ENCODE measurements at regions not wholly inside any gene's neighbourhood (a gene's known extent, or its start where the extent isn't known, plus 50 kb on each side); places are given as distances from the start of the nearest gene placed in this dataset.

GRCh38 chr11:20213790-20214189, 53.5 kb upstream of the DBX1 start:
- no peak overlapping the region for H3K27ac ChIP-seq (ENCODE audit: low read length)
- H3K4me2 ChIP-seq (ENCODE audit: low read length), result no peak overlapping the region
- no peaks in the 10 kb centered on the region for H3K9me2 ChIP-seq (ENCODE audit: insufficient read depth, low read length)
- H3K36me3 ChIP-seq (ENCODE audit: insufficient read depth, low read length), result no peaks in the 10 kb centered on the region
- peaks cover 14% of the 10 kb centered on the region for H3K27me3 ChIP-seq (ENCODE audit: insufficient read depth, low read depth, low read length)
- no peaks in the 10 kb centered on the region for H4K20me1 ChIP-seq (ENCODE audit: insufficient read depth)
- H3K4me3 ChIP-seq (ENCODE audit: low read length), result no peak overlapping the region
- no peak for TF ChIP-seq POLR2AphosphoS5 (IDR thresholded peaks at IDR 0.05)
- TF ChIP-seq, protein P1, sequence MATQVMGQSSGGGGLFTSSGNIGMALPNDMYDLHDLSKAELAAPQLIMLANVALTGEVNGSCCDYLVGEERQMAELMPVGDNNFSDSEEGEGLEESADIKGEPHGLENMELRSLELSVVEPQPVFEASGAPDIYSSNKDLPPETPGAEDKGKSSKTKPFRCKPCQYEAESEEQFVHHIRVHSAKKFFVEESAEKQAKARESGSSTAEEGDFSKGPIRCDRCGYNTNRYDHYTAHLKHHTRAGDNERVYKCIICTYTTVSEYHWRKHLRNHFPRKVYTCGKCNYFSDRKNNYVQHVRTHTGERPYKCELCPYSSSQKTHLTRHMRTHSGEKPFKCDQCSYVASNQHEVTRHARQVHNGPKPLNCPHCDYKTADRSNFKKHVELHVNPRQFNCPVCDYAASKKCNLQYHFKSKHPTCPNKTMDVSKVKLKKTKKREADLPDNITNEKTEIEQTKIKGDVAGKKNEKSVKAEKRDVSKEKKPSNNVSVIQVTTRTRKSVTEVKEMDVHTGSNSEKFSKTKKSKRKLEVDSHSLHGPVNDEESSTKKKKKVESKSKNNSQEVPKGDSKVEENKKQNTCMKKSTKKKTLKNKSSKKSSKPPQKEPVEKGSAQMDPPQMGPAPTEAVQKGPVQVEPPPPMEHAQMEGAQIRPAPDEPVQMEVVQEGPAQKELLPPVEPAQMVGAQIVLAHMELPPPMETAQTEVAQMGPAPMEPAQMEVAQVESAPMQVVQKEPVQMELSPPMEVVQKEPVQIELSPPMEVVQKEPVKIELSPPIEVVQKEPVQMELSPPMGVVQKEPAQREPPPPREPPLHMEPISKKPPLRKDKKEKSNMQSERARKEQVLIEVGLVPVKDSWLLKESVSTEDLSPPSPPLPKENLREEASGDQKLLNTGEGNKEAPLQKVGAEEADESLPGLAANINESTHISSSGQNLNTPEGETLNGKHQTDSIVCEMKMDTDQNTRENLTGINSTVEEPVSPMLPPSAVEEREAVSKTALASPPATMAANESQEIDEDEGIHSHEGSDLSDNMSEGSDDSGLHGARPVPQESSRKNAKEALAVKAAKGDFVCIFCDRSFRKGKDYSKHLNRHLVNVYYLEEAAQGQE (IDR thresholded peaks at IDR 0.05; ENCODE audit: borderline replicate concordance), result no peak
- TF ChIP-seq MXI1 (conservative IDR thresholded peaks at IDR 0.05; ENCODE audit: poor library complexity, severe bottlenecking), result no peak
- no peak overlapping the region for H3K9ac ChIP-seq (ENCODE audit: low read length)
- H3K79me2 ChIP-seq (replicated peaks; ENCODE audit: insufficient read depth, low read length), result no peaks in the 10 kb centered on the region
- H3K9me3 ChIP-seq (ENCODE audit: low read length), result no peaks in the 10 kb centered on the region
- no peaks in the 10 kb centered on the region for H3F3A ChIP-seq (ENCODE audit: insufficient read depth, low read length, poor library complexity, severe bottlenecking)
- H2AFZ ChIP-seq (ENCODE audit: low read depth, low read length), result no peak overlapping the region

DNA sequence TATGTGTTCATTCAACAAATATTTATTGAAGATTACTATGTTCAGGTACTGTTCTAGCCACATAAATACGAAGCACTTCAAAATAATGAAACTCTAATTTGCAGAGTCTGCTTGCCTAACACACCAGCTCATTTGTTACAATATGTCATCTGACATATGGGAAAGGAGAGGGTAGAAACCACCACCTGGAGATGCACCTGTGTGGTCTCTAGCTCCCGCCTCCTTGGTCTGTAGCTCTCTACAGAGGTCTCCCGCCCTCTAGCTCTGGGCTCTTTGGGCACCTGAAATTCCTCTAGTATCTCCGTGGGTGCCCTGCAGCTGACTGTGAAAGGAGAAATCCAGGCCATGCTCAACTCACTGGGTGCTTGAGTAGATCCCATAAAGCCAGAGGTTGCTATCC, 51.4 kb upstream of the DBX1 start:
- peaks cover 35% of the 10 kb centered on the region for H3K27me3 ChIP-seq (ENCODE audit: insufficient read depth, low read depth, low read length)
- H3K27ac ChIP-seq (ENCODE audit: low read length), result no peak overlapping the region
- no peaks in the 10 kb centered on the region for H3K36me3 ChIP-seq (ENCODE audit: insufficient read depth, low read length)
- H3K79me2 ChIP-seq (replicated peaks; ENCODE audit: insufficient read depth, low read length), result no peaks in the 10 kb centered on the region
- H3F3A ChIP-seq (ENCODE audit: insufficient read depth, low read length, poor library complexity, severe bottlenecking), result no peaks in the 10 kb centered on the region
- no peaks in the 10 kb centered on the region for H3K9me3 ChIP-seq (ENCODE audit: low read length)
- no peak for TF ChIP-seq EZH2 (IDR thresholded peaks at IDR 0.05; ENCODE audit: borderline replicate concordance, insufficient read depth, low read length, poor library complexity, severe bottlenecking)
- TF ChIP-seq EP300 (conservative IDR thresholded peaks at IDR 0.05; ENCODE audit: poor library complexity, severe bottlenecking), result no peak
- TF ChIP-seq, protein P1 (IDR thresholded peaks at IDR 0.05; ENCODE audit: borderline replicate concordance), result no peak
- no peak for TF ChIP-seq SMC3 (conservative IDR thresholded peaks at IDR 0.05; ENCODE audit: poor library complexity)
- TF ChIP-seq TAF1 (IDR thresholded peaks at IDR 0.05; ENCODE audit: low read depth), result no peak
- TF ChIP-seq, protein P2, sequence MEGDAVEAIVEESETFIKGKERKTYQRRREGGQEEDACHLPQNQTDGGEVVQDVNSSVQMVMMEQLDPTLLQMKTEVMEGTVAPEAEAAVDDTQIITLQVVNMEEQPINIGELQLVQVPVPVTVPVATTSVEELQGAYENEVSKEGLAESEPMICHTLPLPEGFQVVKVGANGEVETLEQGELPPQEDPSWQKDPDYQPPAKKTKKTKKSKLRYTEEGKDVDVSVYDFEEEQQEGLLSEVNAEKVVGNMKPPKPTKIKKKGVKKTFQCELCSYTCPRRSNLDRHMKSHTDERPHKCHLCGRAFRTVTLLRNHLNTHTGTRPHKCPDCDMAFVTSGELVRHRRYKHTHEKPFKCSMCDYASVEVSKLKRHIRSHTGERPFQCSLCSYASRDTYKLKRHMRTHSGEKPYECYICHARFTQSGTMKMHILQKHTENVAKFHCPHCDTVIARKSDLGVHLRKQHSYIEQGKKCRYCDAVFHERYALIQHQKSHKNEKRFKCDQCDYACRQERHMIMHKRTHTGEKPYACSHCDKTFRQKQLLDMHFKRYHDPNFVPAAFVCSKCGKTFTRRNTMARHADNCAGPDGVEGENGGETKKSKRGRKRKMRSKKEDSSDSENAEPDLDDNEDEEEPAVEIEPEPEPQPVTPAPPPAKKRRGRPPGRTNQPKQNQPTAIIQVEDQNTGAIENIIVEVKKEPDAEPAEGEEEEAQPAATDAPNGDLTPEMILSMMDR (IDR thresholded peaks at IDR 0.05; ENCODE audit: poor library complexity, severe bottlenecking), result no peak
- TF ChIP-seq POLR2AphosphoS5 (IDR thresholded peaks at IDR 0.05), result no peak
- TF ChIP-seq RAD21 (conservative IDR thresholded peaks at IDR 0.05), result no peak
- no peak for TF ChIP-seq MXI1 (conservative IDR thresholded peaks at IDR 0.05; ENCODE audit: poor library complexity, severe bottlenecking)
- H4K20me1 ChIP-seq (ENCODE audit: insufficient read depth), result no peaks in the 10 kb centered on the region
- no peak overlapping the region for H2AFZ ChIP-seq (ENCODE audit: low read depth, low read length)
- H3K9ac ChIP-seq (ENCODE audit: low read length), result no peak overlapping the region
- no peak overlapping the region for H3K4me2 ChIP-seq (ENCODE audit: low read length)
- H3K9me2 ChIP-seq (ENCODE audit: insufficient read depth, low read length), result no peaks in the 10 kb centered on the region
- H3K4me3 ChIP-seq (ENCODE audit: low read length), result no peak overlapping the region

Measured in neural cell (in vitro differentiated cells).